HepG2 (cell line): ENCODE measurements at regions not wholly inside any gene's neighbourhood (a gene's known extent, or its start where the extent isn't known, plus 50 kb on each side); places are given as distances from the start of the nearest gene placed in this dataset.

Experiments used
- ATAC-seq: fragments of 200-7000 bp; cut with Tn5 transposase; 3 replicates; pipeline ENCODE4 v1.9.1; 2020; ENCODE audit warnings: mild to moderate bottlenecking, moderate library complexity
- BruUV-seq: library from RNA; stranded (reverse); fragments of 400-500 nt; replicated peaks from 2 replicates; lab custom pipeline; 2021; lab: Mats Ljungman, UMichigan
- CTCF ChIA-PET: fragments of 300-600 bp; formaldehyde crosslinking; extraction: SDS; loops from one replicate; lab custom pipeline; 2021; ENCODE audit warnings: low total read pairs, inconsistent platforms, low intra/inter-chr PET ratio; lab: Yijun Ruan, JAX
- POLR2A ChIA-PET: fragments of 350-600 bp; sonication (Branson Sonifier 250); formaldehyde crosslinking; loops from one replicate; lab custom pipeline; 2020; ENCODE audit warnings: antibody characterized with exemption, inconsistent platforms; lab: Yijun Ruan, JAX
- DNase-seq: peaks from one replicate; pipeline ENCODE4 v3.0.0-alpha.2; 2015; ENCODE audit warnings: low spot score
- FAIRE-seq: peaks from 3 replicates; lab custom pipeline; 2011; peaks lifted over from hg19 to GRCh38; lab: Jason Lieb, UNC
- H2AFZ ChIP-seq: one replicate; pipeline ENCODE4 v1.6.1; 2011; ENCODE audit warnings: low read length, inconsistent platforms
- H3K27ac ChIP-seq: fragments of 300-600 bp; 3 replicates; pipeline ENCODE4 v1.8.0; 2011; ENCODE audit warnings: mixed run types, mild to moderate bottlenecking, mixed read lengths, low read length, inconsistent platforms; ENCODE audit not compliant: insufficient read depth; ENCODE audit errors: extremely low read length
- H3K27me3 ChIP-seq, 2 experiments: fragments of 200-600 bp in 1 of 2; 2 replicates in 1 of 2; 3 replicates in 1 of 2; pipeline versions ENCODE4 v1.6.0 to v1.8.0; 2011; ENCODE audit warnings: low read length in 2 of 2, mild to moderate bottlenecking in 2 of 2, moderate library complexity in 2 of 2, inconsistent platforms in 1 of 2; ENCODE audit not compliant: insufficient read depth in 2 of 2, control insufficient read depth in 1 of 2
- H3K36me3 ChIP-seq, 2 experiments: fragments of 200-600 bp in 1 of 2; replicated peaks in 1 of 2; 2 replicates in 1 of 2; 3 replicates in 1 of 2; pipeline versions ENCODE4 v1.5.1 to v1.8.0; 2011; ENCODE audit warnings: low read length in 2 of 2, inconsistent platforms in 1 of 2; ENCODE audit not compliant: insufficient read depth in 2 of 2, control insufficient read depth in 1 of 2
- H3K4me1 ChIP-seq: 2 replicates; pipeline ENCODE4 v1.5.1; 2012; ENCODE audit warnings: low read length, inconsistent platforms; ENCODE audit not compliant: insufficient read depth
- H3K4me2 ChIP-seq: 2 replicates; pipeline ENCODE4 v1.6.0; 2011; ENCODE audit warnings: low read depth, low read length, inconsistent platforms
- H3K4me3 ChIP-seq, 3 experiments: fragments of 200-600 bp in 1 of 3; sonication (generic), shearing (Covaris generic) in 1 of 3; replicated peaks in 1 of 3; 2 replicates each; pipeline ENCODE4 v1.5.1; 2011 to 2016; ENCODE audit warnings: low read length in 3 of 3, inconsistent platforms in 2 of 3, low read depth in 2 of 3, mild to moderate bottlenecking in 2 of 3, control low read depth in 1 of 3, mixed read lengths in 1 of 3; ENCODE audit not compliant: insufficient read depth in 1 of 3
- H3K79me2 ChIP-seq: one replicate; pipeline ENCODE4 v1.6.1; 2011; ENCODE audit warnings: low read length, inconsistent platforms; ENCODE audit not compliant: insufficient read depth
- H3K9ac ChIP-seq: 2 replicates; pipeline ENCODE4 v1.6.0; 2011; ENCODE audit warnings: mild to moderate bottlenecking, low read depth, low read length, inconsistent platforms; ENCODE audit not compliant: insufficient read depth
- H3K9me3 ChIP-seq: 2 replicates; pipeline ENCODE4 v1.5.1; 2012; ENCODE audit warnings: mild to moderate bottlenecking, low read length
- H4K20me1 ChIP-seq: 2 replicates; pipeline ENCODE4 v1.6.0; 2011; ENCODE audit warnings: inconsistent platforms, mild to moderate bottlenecking, low read length, moderate library complexity; ENCODE audit not compliant: insufficient read depth
- EED ChIP-seq: sonication (generic); formaldehyde crosslinking; IDR thresholded peaks from 2 replicates; pipeline ENCODE4 v1.5.0; 2020; ENCODE audit warnings: mild to moderate bottlenecking, missing genetic modification reagents
- HBP1 ChIP-seq: IDR thresholded peaks from 2 replicates; pipeline ENCODE4 v1.6.1; 2016; ENCODE audit warnings: low read depth, control low read depth
- HNRNPH1 ChIP-seq: fragments of 200-400 bp; formaldehyde crosslinking; optimal IDR thresholded peaks from 2 replicates; pipeline ENCODE3; 2017; ENCODE audit warnings: mild to moderate bottlenecking, low read depth, low read length
- NFRKB ChIP-seq: fragments of 450-650 bp; IDR thresholded peaks from 2 replicates; pipeline ENCODE4 v1.6.1; 2017
- SATB2 ChIP-seq: sonication (generic); formaldehyde crosslinking; IDR thresholded peaks from 2 replicates; pipeline ENCODE4 v1.5.0; 2020; ENCODE audit warnings: missing genetic modification reagents
- ZBTB49 ChIP-seq: sonication (generic); formaldehyde crosslinking; IDR thresholded peaks from 2 replicates; pipeline ENCODE4 v1.4.0; 2020; ENCODE audit warnings: missing genetic modification reagents, borderline replicate concordance
- ZNF558 ChIP-seq: sonication (generic); formaldehyde crosslinking; IDR thresholded peaks from 2 replicates; pipeline ENCODE4 v1.9.0; 2022; ENCODE audit warnings: mild to moderate bottlenecking, missing genetic modification reagents, borderline replicate concordance
- in situ Hi-C: cut with HindIII; loops from 2 replicates; pipeline ENCODE4 v1.10.0; 2017; ENCODE audit warnings: low pct_unique_long_range_greater_than_20kb; ENCODE audit not compliant: extremely low pct_ligation_motif_present
- intact Hi-C: fragments of 100-400 bp; cut with micrococcal nuclease; formaldehyde crosslinking; loops from one replicate; pipeline ENCODE4 v1.10.0; 2022; ENCODE audit not compliant: unreplicated experiment

- Histone ChIP-seq H4K20me1 (no peaks in the 10 kb centered on the region), H3K27ac (no peak overlapping the region), H3K9me3 (no peaks in the 10 kb centered on the region), H3K4me1 (peaks cover 82% of the 10 kb centered on the region), H3K4me3 (no peak overlapping the region), H3K4me2 (no peak overlapping the region), H3K36me3 (no peaks in the 10 kb centered on the region), H3K9ac (no peak overlapping the region), H2AFZ (no peak overlapping the region), H3K27me3 (no peaks in the 10 kb centered on the region), H3K79me2 (no peaks in the 10 kb centered on the region)
- no peak for FAIRE-seq
- TF ChIP-seq NFRKB (no peak), SATB2 (no peak), HBP1 (CRISPR knock-in tag) (no peak), ZNF558 (no peak), ZBTB49 (CRISPR knock-in tag) (no peak), EED (CRISPR knock-in tag) (no peak), HNRNPH1 (no peak)
- in situ Hi-C loops: no loop called here
- POLR2A ChIA-PET: no interaction called here
- BruUV-seq: no TSS peak
- ATAC-seq: no peak
- CTCF ChIA-PET: no interaction called here
- intact Hi-C loops: no loop called here
- no peak for DNase-seq
Measured at GRCh38 chr2:181782660-181783059, 102.3 kb upstream of the NEUROD1 start.
